NB4 (cell line): ENCODE measurements at regions not wholly inside any gene's neighbourhood (a gene's known extent, or its start where the extent isn't known, plus 50 kb on each side); places are given as distances from the start of the nearest gene placed in this dataset.

ENCODE experiments used
- CTCF ChIP-seq: IDR thresholded peaks from one replicate; pipeline ENCODE4 v1.5.1; 2012; ENCODE audit warnings: low read depth, low read length
- MYC ChIP-seq: IDR thresholded peaks from 2 replicates; pipeline ENCODE4 v1.6.1; 2011; ENCODE audit warnings: low read depth, low read length

GRCh38 chr1:96338622-96339021 is 383.0 kb upstream of the PTBP2 start:
- TF ChIP-seq CTCF (no peak), MYC (no peak)
